ENCODE measurements at regions not wholly inside any gene's neighbourhood (a gene's known extent, or its start where the extent isn't known, plus 50 kb on each side); places are given as distances from the start of the nearest gene placed in this dataset.
A peak's percentile ranks its signal among the peaks of the same experiment; 100 is the strongest.

DNA sequence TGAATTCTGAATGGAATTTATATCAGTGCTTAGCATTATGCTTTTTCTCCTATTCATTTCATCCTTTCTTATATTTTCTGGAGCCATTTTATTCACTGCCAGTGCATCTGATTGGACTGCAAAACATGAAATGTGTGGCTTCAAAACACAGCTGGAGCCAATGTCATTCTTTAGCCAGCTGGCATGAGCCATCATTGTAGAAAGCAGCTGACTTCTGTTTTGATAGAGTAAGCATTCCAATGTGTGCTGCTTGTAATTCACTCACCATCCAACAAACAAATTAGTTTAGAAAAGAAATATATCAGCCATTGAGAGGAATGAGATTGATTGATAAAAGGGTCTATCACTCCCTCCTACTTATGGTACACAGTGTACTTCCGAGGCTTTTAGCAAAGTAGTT is 2616.0 kb downstream of the ARAP2 start:
- POLR2A ChIA-PET: no interaction called here

DNA sequence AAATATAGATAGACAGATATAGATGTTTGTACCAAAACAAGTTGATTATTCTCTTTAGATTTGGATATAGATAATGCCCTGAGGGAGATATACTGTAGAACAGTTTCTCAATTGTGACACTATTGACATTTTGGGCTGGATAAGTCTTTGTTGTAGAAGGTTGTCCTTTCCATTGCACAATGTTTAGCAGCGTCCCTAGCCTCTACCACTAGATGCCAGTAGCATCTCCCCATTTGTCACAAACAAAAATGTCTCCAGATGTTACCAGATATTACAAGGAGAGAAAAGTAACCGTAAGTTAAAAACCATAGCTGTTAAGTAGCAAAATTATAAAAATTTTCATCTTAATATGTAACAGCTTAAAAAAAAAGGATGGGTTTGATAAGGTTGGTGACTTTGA is 2595.3 kb downstream of the ARAP2 start:
- CTCF ChIA-PET: interaction anchor here (0.6 to 3.5 kb wide), 10 partner anchors 9 to 1072 kb away, joined by 3 to 19 read pairs (median 4); no protein-coding TSS in a partner anchor
- POLR2A ChIA-PET: no interaction called here
- DNase-seq (ENCODE audit: low read depth, low spot score): peak; percentile 10
- TF ChIP-seq, protein P1, sequence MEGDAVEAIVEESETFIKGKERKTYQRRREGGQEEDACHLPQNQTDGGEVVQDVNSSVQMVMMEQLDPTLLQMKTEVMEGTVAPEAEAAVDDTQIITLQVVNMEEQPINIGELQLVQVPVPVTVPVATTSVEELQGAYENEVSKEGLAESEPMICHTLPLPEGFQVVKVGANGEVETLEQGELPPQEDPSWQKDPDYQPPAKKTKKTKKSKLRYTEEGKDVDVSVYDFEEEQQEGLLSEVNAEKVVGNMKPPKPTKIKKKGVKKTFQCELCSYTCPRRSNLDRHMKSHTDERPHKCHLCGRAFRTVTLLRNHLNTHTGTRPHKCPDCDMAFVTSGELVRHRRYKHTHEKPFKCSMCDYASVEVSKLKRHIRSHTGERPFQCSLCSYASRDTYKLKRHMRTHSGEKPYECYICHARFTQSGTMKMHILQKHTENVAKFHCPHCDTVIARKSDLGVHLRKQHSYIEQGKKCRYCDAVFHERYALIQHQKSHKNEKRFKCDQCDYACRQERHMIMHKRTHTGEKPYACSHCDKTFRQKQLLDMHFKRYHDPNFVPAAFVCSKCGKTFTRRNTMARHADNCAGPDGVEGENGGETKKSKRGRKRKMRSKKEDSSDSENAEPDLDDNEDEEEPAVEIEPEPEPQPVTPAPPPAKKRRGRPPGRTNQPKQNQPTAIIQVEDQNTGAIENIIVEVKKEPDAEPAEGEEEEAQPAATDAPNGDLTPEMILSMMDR (IDR thresholded peaks at IDR 0.05; ENCODE audit: insufficient read depth, low read length, missing control alignments): peak; percentile 69
- no peak overlapping the region for H3K4me3 ChIP-seq (ENCODE audit: low read depth, low read length)

More for the DNA sequence above, 2616.0 kb downstream of the ARAP2 start:
- DNase-seq (ENCODE audit: low read depth, low spot score): no peak
- H3K4me3 ChIP-seq (ENCODE audit: low read depth, low read length): no peak overlapping the region
- CTCF ChIA-PET: no interaction called here
- TF ChIP-seq, protein P1 (IDR thresholded peaks at IDR 0.05; ENCODE audit: insufficient read depth, low read length, missing control alignments): no peak

DNA sequence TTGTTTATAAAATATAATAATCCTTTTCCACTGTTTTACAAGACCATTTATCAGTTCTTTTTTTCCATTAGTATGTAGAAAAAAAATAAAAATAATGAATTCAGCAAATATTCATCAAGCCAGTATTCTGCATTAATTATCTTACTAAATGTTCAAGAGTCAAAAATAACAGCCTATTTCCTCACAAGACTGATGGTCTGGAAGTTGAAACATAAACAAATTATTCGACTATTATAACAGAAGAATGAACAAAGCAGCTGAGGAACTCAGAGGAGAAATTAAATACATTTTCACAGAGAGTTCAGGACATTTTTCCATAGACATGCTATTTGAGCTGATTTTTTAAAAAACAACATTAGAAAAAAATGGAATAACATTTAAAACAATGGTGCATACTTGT is 2594.8 kb downstream of the ARAP2 start:
- CTCF ChIA-PET: interaction anchor here (0.6 to 3.5 kb wide), 8 partner anchors 8 to 1071 kb away, joined by 3 to 19 read pairs (median 4); no protein-coding TSS in a partner anchor
- POLR2A ChIA-PET: no interaction called here
- TF ChIP-seq, protein P1 (IDR thresholded peaks at IDR 0.05; ENCODE audit: insufficient read depth, low read length, missing control alignments): no peak
- no peak for DNase-seq (ENCODE audit: low read depth, low spot score)
- H3K4me3 ChIP-seq (ENCODE audit: low read depth, low read length): no peak overlapping the region

DNA sequence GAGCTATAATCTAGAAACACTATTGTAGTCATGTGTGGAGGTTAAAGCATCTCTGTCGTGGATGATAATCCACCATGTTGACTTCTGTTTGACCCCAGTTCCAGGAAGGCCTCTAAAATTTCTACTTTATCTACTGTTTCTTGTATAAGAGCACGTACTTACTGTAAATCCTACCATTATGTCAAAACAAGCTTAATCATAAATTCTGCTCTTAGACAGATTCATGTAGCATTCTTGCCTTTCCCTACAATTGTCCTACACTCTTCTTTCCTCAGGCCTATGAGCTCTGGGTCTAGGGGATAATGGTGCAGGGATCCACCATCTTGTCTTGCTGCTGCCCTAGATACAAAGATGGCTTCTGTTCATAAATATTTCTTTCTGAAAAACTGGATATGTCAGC is 2594.3 kb downstream of the ARAP2 start:
- DNase-seq (ENCODE audit: low read depth, low spot score): no peak
- ChIA-PET CTCF (interaction anchor here (0.9 to 3.5 kb wide), 5 partner anchors 492 to 1070 kb away, joined by 3 to 19 read pairs (median 5); no protein-coding TSS in a partner anchor), POLR2A (no interaction called here)
- no peak overlapping the region for H3K4me3 ChIP-seq (ENCODE audit: low read depth, low read length)
- TF ChIP-seq, protein P1 (IDR thresholded peaks at IDR 0.05; ENCODE audit: insufficient read depth, low read length, missing control alignments): no peak

DNA sequence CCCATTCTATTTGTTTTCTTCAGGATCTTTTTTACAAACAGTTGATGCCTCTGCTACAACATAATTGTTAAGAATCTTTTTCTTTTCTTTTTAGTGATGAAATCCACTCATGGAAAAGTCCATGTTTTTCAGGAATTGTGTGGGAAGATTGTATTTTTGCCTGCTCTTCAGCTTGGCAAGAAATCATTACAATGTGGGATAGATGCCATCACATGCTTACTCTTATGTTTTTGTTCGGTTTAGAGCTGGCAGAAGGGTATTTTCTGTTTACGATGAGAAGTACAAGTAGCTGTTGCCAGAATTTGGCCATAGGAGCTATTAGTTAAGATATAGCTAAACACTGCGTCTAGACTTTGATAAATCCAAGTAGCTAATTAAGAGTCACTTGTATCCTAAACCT is 2585.3 kb downstream of the ARAP2 start:
- DNase-seq (ENCODE audit: low read depth, low spot score): no peak
- CTCF ChIA-PET: no interaction called here
- no peak overlapping the region for H3K4me3 ChIP-seq (ENCODE audit: low read depth, low read length)
- TF ChIP-seq, protein P1 (IDR thresholded peaks at IDR 0.05; ENCODE audit: insufficient read depth, low read length, missing control alignments): no peak
- POLR2A ChIA-PET: no interaction called here

DNA sequence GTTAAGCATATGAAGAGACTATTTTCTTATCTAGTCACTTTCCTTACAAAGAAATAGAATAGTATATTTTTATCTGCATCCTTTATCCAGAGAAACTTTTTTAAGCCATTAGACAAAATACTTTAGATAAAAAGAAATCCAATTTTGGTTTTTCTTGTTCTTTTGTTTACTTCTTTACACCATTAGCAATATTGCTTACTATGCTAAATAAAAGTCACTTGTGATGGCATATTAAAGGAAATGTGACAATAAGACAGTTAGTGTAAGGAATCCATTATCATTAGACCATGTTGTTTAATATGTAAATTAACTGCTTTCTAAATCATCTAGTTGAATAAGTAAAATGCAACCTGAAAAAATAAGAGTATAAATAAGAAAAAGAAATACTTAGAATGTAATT is 2582.7 kb downstream of the ARAP2 start:
- ChIA-PET CTCF (no interaction called here), POLR2A (no interaction called here)
- TF ChIP-seq, protein P1 (IDR thresholded peaks at IDR 0.05; ENCODE audit: insufficient read depth, low read length, missing control alignments): no peak
- no peak for DNase-seq (ENCODE audit: low read depth, low spot score)
- H3K4me3 ChIP-seq (ENCODE audit: low read depth, low read length): no peak overlapping the region
